ENCODE measurements at regions not wholly inside any gene's neighbourhood (a gene's known extent, or its start where the extent isn't known, plus 50 kb on each side); places are given as distances from the start of the nearest gene placed in this dataset.

- DNase-seq = peak; percentile 43
These were observed 282.4 kb downstream of the HLX start for GRCh38 chr1:221161571-221162041.

GRCh38 chr1:221162352-221162751, 283.1 kb downstream of the HLX start:
- Histone ChIP-seq H3K27ac (no peak overlapping the region), H3K4me3 (no peak overlapping the region), H2AFZ (no peak overlapping the region), H3K9me2 (ENCODE audit: insufficient read depth) (no peaks in the 10 kb centered on the region), H3K79me2 (ENCODE audit: insufficient read depth) (no peaks in the 10 kb centered on the region), H3K27me3 (replicated peaks; ENCODE audit: insufficient read depth) (no peaks in the 10 kb centered on the region), H3K9me3 (ENCODE audit: low read depth) (no peaks in the 10 kb centered on the region), H3K9ac (no peak overlapping the region), H3K36me3 (ENCODE audit: low read depth) (no peaks in the 10 kb centered on the region), H3F3A (ENCODE audit: insufficient read depth) (peaks cover 20% of the 10 kb centered on the region), H3K4me1 (ENCODE audit: insufficient read depth) (peaks cover 27% of the 10 kb centered on the region), H4K20me1 (ENCODE audit: insufficient read depth) (no peaks in the 10 kb centered on the region), H3K4me2 (ENCODE audit: unreplicated experiment) (no peak overlapping the region)
- TF ChIP-seq EZH2phosphoT487 (IDR thresholded peaks at IDR 0.05; ENCODE audit: insufficient read depth, low read depth) = no peak
- no peak for TF ChIP-seq EZH2 (IDR thresholded peaks at IDR 0.05; ENCODE audit: insufficient read depth, poor library complexity, severe bottlenecking)
- in situ Hi-C loops (cut with MboI) = no loop called here
- WGBS, 2 experiments (ENCODE audit: low coverage in 1 of 2, low lambda C conversion rate in 2 of 2, missing lambda C conversion rate in 2 of 2) = 89 to 95% methylated on average over 2 of the region's 2 CpGs
- no peak for DNase-seq

More at GRCh38 chr1:221161571-221162041, 282.4 kb downstream of the HLX start:
- Histone ChIP-seq H4K20me1 (ENCODE audit: insufficient read depth) (no peaks in the 10 kb centered on the region), H3K4me1 (ENCODE audit: insufficient read depth) (peaks cover 27% of the 10 kb centered on the region), H2AFZ (peak overlapping the region; percentile 34), H3K4me3 (no peak overlapping the region), H3K27me3 (replicated peaks; ENCODE audit: insufficient read depth) (no peaks in the 10 kb centered on the region), H3F3A (ENCODE audit: insufficient read depth) (peaks cover 20% of the 10 kb centered on the region), H3K27ac (no peak overlapping the region), H3K9me3 (ENCODE audit: low read depth) (no peaks in the 10 kb centered on the region), H3K4me2 (ENCODE audit: unreplicated experiment) (peak overlapping the region; percentile 29), H3K79me2 (ENCODE audit: insufficient read depth) (no peaks in the 10 kb centered on the region), H3K9ac (no peak overlapping the region), H3K9me2 (ENCODE audit: insufficient read depth) (no peaks in the 10 kb centered on the region), H3K36me3 (ENCODE audit: low read depth) (no peaks in the 10 kb centered on the region)
- in situ Hi-C loops (cut with MboI) = no loop called here
- TF ChIP-seq EZH2 (IDR thresholded peaks at IDR 0.05; ENCODE audit: insufficient read depth, poor library complexity, severe bottlenecking) (no peak), EZH2phosphoT487 (IDR thresholded peaks at IDR 0.05; ENCODE audit: insufficient read depth, low read depth) (no peak)
- whole genome bisulfite sequencing, 2 experiments (ENCODE audit: low coverage in 1 of 2, low lambda C conversion rate in 2 of 2, missing lambda C conversion rate in 2 of 2) = 11 to 14% methylated on average over 1 of the region's 1 CpG

GRCh38 chr1:221162939-221163338, 283.7 kb downstream of the HLX start:
- DNase-seq = peak; percentile 20
- H3K79me2 ChIP-seq (ENCODE audit: insufficient read depth) = no peaks in the 10 kb centered on the region
- no peaks in the 10 kb centered on the region for H3K36me3 ChIP-seq (ENCODE audit: low read depth)
- H4K20me1 ChIP-seq (ENCODE audit: insufficient read depth) = no peaks in the 10 kb centered on the region
- H3K4me2 ChIP-seq (ENCODE audit: unreplicated experiment) = no peak overlapping the region
- H3K4me1 ChIP-seq (ENCODE audit: insufficient read depth) = peaks cover 27% of the 10 kb centered on the region
- no peak overlapping the region for H2AFZ ChIP-seq
- H3K27me3 ChIP-seq (replicated peaks; ENCODE audit: insufficient read depth) = no peaks in the 10 kb centered on the region
- peaks cover 20% of the 10 kb centered on the region for H3F3A ChIP-seq (ENCODE audit: insufficient read depth)
- H3K4me3 ChIP-seq = no peak overlapping the region
- H3K9ac ChIP-seq = no peak overlapping the region
- H3K9me3 ChIP-seq (ENCODE audit: low read depth) = no peaks in the 10 kb centered on the region
- no peak overlapping the region for H3K27ac ChIP-seq
- no peaks in the 10 kb centered on the region for H3K9me2 ChIP-seq (ENCODE audit: insufficient read depth)
- 67 to 71% methylated on average over 2 of the region's 2 CpGs for WGBS, 2 experiments (ENCODE audit: low coverage in 1 of 2, low lambda C conversion rate in 2 of 2, missing lambda C conversion rate in 2 of 2)
- in situ Hi-C loops (cut with MboI) = no loop called here
- no peak for TF ChIP-seq EZH2phosphoT487 (IDR thresholded peaks at IDR 0.05; ENCODE audit: insufficient read depth, low read depth)
- TF ChIP-seq EZH2 (IDR thresholded peaks at IDR 0.05; ENCODE audit: insufficient read depth, poor library complexity, severe bottlenecking) = no peak

- 87 to 94% methylated on average over 1 of the region's 1 CpG for WGBS, 2 experiments (ENCODE audit: low coverage in 1 of 2, low lambda C conversion rate in 2 of 2, missing lambda C conversion rate in 2 of 2)
These were observed 284.8 kb downstream of the HLX start for GRCh38 chr1:221164029-221164428.

More at GRCh38 chr1:221164029-221164428, 284.8 kb downstream of the HLX start:
- Histone ChIP-seq H3K27me3 (replicated peaks; ENCODE audit: insufficient read depth) (no peaks in the 10 kb centered on the region), H4K20me1 (ENCODE audit: insufficient read depth) (no peaks in the 10 kb centered on the region), H3K4me3 (no peak overlapping the region), H3K4me1 (ENCODE audit: insufficient read depth) (peaks cover 28% of the 10 kb centered on the region), H3K9ac (no peak overlapping the region), H3K36me3 (ENCODE audit: low read depth) (no peaks in the 10 kb centered on the region), H3K9me3 (ENCODE audit: low read depth) (no peaks in the 10 kb centered on the region), H3F3A (ENCODE audit: insufficient read depth) (peaks cover 20% of the 10 kb centered on the region), H2AFZ (no peak overlapping the region), H3K27ac (no peak overlapping the region), H3K79me2 (ENCODE audit: insufficient read depth) (no peaks in the 10 kb centered on the region), H3K9me2 (ENCODE audit: insufficient read depth) (no peaks in the 10 kb centered on the region), H3K4me2 (ENCODE audit: unreplicated experiment) (no peak overlapping the region)
- TF ChIP-seq EZH2phosphoT487 (IDR thresholded peaks at IDR 0.05; ENCODE audit: insufficient read depth, low read depth) = no peak
- no peak for TF ChIP-seq EZH2 (IDR thresholded peaks at IDR 0.05; ENCODE audit: insufficient read depth, poor library complexity, severe bottlenecking)
- in situ Hi-C loops (cut with MboI) = no loop called here
- peak; percentile 50 for DNase-seq
